ENCODE measurements at regions not wholly inside any gene's neighbourhood (a gene's known extent, or its start where the extent isn't known, plus 50 kb on each side); places are given as distances from the start of the nearest gene placed in this dataset.

DNA sequence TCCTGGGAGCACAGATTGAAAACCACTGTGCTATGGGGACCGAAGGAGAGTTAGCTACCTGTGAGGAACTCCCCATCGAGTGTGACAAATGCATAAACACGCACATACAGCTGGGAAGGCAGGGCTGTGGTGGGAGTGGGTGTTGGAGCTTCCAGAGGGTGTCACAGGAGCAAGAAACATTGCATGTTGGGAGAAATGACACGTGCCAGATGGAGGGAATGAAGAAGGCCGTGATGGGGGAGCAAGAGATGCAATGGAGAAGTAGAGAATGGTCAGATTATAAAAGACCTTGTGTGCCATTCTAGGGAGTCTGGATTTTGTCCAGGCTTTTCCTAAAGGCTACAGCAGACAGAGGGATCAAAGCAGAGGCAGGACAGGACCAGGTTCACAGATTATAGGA, 91.1 kb upstream of the NDUFV2 start:
- TF ChIP-seq, protein P1, sequence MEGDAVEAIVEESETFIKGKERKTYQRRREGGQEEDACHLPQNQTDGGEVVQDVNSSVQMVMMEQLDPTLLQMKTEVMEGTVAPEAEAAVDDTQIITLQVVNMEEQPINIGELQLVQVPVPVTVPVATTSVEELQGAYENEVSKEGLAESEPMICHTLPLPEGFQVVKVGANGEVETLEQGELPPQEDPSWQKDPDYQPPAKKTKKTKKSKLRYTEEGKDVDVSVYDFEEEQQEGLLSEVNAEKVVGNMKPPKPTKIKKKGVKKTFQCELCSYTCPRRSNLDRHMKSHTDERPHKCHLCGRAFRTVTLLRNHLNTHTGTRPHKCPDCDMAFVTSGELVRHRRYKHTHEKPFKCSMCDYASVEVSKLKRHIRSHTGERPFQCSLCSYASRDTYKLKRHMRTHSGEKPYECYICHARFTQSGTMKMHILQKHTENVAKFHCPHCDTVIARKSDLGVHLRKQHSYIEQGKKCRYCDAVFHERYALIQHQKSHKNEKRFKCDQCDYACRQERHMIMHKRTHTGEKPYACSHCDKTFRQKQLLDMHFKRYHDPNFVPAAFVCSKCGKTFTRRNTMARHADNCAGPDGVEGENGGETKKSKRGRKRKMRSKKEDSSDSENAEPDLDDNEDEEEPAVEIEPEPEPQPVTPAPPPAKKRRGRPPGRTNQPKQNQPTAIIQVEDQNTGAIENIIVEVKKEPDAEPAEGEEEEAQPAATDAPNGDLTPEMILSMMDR (IDR thresholded peaks at IDR 0.05), result no peak
- TF ChIP-seq POLR2A (IDR thresholded peaks at IDR 0.05), result no peak
